Cardiac muscle cell (in vitro differentiated cells and primary cell): ENCODE measurements at regions not wholly inside any gene's neighbourhood (a gene's known extent, or its start where the extent isn't known, plus 50 kb on each side); places are given as distances from the start of the nearest gene placed in this dataset.

ENCODE experiments used
- DNase-seq, 2 donors: peaks; one replicate each; pipeline versions ENCODE4 v3.0.0 to v3.0.0-alpha.2; 2010 to 2017; ENCODE audit warnings: low read depth in 1 of 2, low spot score in 1 of 2
- H3K27ac ChIP-seq: fragments of 200-600 bp; sonication (generic); 2 replicates; pipeline ENCODE4 v1.5.1; 2016
- H3K27me3 ChIP-seq: fragments of 200-600 bp; sonication (generic); 2 replicates; pipeline ENCODE4 v1.6.0; 2016; ENCODE audit warnings: control low read depth
- H3K36me3 ChIP-seq: fragments of 200-600 bp; sonication (generic); 2 replicates; pipeline ENCODE4 v1.5.1; 2016; ENCODE audit warnings: control low read depth
- H3K4me1 ChIP-seq: fragments of 200-600 bp; sonication (generic); 2 replicates; pipeline ENCODE4 v1.8.1; 2017; ENCODE audit warnings: low read depth, mild to moderate bottlenecking, mixed run types
- H3K4me3 ChIP-seq: fragments of 200-600 bp; sonication (generic); 2 replicates; pipeline ENCODE4 v1.5.1; 2016; ENCODE audit warnings: mild to moderate bottlenecking
- H3K9me3 ChIP-seq: fragments of 200-600 bp; sonication (generic); 2 replicates; pipeline ENCODE4 v1.5.1; 2017; ENCODE audit warnings: low read depth, mild to moderate bottlenecking, control low read depth
- TF ChIP-seq, protein P1 (sequence below): IDR thresholded peaks from 2 replicates; pipeline ENCODE4 v1.5.1; 2012; ENCODE audit warnings: low read depth, mild to moderate bottlenecking, low read length

DNA sequence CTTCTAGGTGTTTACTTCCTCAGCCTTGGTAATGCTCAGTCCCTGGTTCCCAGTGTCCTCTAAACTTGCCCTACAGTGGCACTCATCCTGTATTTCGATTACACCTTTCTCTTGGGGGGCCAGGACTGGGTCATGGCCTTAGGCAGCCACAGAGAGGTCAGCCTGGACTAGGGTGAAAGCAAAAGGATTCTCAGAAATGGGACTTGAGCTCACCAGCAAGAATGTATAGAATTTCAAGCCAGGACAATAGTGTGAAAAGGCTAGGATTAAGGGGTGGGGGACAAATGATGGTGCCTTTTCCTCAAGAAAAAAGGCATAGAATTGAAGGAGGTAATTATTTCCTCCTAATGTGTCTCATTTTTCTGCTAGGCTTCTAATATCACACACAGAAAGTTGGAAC lies 166.8 kb upstream of the RUNX1 start:
- H3K9me3 ChIP-seq, result no peaks in the 10 kb centered on the region
- peaks cover 79% of the 10 kb centered on the region for H3K27me3 ChIP-seq
- no peaks in the 10 kb centered on the region for H3K4me1 ChIP-seq
- no peak overlapping the region for H3K4me3 ChIP-seq
- no peak overlapping the region for H3K27ac ChIP-seq
- TF ChIP-seq, protein P1, sequence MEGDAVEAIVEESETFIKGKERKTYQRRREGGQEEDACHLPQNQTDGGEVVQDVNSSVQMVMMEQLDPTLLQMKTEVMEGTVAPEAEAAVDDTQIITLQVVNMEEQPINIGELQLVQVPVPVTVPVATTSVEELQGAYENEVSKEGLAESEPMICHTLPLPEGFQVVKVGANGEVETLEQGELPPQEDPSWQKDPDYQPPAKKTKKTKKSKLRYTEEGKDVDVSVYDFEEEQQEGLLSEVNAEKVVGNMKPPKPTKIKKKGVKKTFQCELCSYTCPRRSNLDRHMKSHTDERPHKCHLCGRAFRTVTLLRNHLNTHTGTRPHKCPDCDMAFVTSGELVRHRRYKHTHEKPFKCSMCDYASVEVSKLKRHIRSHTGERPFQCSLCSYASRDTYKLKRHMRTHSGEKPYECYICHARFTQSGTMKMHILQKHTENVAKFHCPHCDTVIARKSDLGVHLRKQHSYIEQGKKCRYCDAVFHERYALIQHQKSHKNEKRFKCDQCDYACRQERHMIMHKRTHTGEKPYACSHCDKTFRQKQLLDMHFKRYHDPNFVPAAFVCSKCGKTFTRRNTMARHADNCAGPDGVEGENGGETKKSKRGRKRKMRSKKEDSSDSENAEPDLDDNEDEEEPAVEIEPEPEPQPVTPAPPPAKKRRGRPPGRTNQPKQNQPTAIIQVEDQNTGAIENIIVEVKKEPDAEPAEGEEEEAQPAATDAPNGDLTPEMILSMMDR, result no peak
- no peaks in the 10 kb centered on the region for H3K36me3 ChIP-seq
- DNase-seq, result no peak

DNA sequence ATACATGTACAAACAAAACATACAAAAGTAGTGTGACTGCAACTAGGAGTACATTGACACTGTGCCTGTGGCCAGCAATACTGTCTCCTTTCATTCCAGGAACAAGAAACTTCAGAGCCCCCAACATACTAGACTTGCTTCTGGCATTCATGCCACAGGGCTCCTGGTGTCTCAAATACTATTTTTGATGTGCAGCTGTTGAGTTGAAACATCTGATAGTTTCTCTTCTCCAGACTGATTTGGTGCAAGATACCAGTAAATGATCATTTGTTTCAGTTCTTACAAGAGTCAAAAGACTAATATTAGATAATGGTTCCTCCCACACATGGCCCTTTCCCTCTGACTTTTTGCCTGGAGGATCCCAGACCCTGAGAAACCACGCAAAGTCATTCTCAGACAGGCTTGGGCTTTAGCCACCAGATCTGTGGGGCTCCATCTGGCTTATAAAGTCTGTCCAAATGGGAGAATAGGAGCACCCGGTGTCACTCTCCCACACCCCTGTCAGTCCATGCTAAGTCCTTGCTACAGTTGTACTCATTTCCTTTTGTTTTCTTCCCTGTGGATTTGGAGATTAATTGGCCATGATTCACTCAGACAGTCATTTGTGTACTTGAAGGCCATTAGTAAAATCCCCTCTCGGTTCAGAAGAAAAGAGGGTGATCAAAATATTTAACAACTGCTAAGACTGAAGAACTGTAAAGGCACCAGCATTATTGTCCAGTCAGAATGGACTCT lies 163.5 kb upstream of the RUNX1 start:
- Histone ChIP-seq H3K27me3 (peaks cover 73% of the 10 kb centered on the region), H3K27ac (no peak overlapping the region), H3K4me3 (no peak overlapping the region), H3K4me1 (no peaks in the 10 kb centered on the region), H3K36me3 (no peaks in the 10 kb centered on the region), H3K9me3 (no peaks in the 10 kb centered on the region)
- no peak for DNase-seq
- TF ChIP-seq, protein P1, result no peak

DNA sequence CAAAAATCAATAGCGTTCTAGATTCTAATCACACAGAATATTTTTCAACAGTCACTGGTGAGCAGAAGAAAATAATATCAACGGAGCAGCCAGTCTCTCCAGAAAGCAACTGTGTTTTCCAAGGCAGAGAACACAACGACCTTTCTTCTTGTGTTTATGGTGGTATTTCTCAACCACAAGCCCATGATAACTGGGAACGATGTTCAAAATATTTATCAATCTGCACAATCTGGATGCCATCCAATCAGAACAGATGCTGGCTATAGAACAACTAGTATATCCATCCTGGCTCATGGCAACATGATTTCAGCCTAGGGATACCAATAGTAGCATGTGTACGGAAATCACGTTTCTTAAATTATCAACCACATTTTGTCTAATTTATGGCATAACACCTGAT lies 162.7 kb upstream of the RUNX1 start:
- peak in 1 of 2 donors; percentile 65 for DNase-seq
- no peak overlapping the region for H3K4me3 ChIP-seq
- H3K9me3 ChIP-seq, result no peaks in the 10 kb centered on the region
- H3K27me3 ChIP-seq, result peaks cover 73% of the 10 kb centered on the region
- H3K4me1 ChIP-seq, result no peaks in the 10 kb centered on the region
- H3K36me3 ChIP-seq, result no peaks in the 10 kb centered on the region
- TF ChIP-seq, protein P1, result no peak
- H3K27ac ChIP-seq, result no peak overlapping the region

DNA sequence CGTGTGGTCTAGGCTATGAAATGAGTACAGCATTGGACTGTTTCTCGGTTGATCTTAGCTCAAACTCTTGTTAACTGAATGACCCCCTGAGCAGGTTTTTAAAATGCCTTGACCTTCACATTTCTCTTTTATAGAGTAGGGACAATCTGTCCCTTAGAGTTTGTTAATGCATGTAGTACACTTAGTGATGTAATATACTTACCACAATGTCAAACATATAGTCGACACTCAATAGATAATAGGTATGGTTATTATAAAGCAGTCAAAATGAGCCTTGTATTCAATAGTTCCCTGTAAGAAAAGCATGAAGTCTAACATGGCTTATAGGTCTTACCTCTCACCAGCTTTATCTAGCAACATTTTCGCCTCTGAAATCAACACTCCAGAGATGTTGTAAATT lies 161.0 kb upstream of the RUNX1 start:
- peaks cover 64% of the 10 kb centered on the region for H3K27me3 ChIP-seq
- no peak overlapping the region for H3K4me3 ChIP-seq
- H3K36me3 ChIP-seq, result no peaks in the 10 kb centered on the region
- TF ChIP-seq, protein P1, result no peak
- DNase-seq, result no peak
- no peaks in the 10 kb centered on the region for H3K9me3 ChIP-seq
- no peaks in the 10 kb centered on the region for H3K4me1 ChIP-seq
- H3K27ac ChIP-seq, result no peak overlapping the region

DNA sequence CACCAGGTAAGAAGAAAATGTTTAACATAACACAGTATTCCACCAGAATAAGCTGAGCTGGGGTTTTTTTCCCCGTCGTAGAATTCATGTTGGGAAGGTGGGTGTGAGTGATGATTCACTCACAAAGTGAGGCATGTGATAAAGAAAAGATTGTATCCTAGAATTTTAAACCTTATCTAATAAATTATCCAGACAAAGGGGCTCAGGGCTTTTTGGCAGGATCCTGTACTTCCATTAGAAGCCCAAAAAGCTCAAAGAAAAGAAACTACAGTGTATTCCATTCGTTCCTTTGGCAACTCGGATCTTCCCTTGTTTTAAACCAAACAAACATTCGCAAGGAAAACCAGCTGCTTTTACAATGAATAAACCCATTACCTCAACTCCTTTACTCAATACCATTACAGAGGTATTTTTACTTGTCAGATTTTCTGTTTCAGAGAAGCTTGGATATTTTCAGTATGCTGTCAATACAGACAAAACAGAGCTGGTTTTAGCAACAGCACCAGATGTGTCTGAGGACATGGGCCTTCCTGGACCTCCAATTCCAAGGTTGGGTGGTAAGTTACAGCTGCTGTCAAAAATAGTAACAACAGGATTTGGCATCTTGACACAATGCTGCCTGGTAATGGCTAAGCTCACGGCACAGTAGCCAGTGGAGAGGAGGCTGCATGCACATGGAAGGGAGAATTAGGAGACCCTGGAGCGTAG lies 159.9 kb upstream of the RUNX1 start:
- H3K36me3 ChIP-seq, result no peaks in the 10 kb centered on the region
- no peaks in the 10 kb centered on the region for H3K9me3 ChIP-seq
- H3K27ac ChIP-seq, result no peak overlapping the region
- no peak overlapping the region for H3K4me3 ChIP-seq
- DNase-seq, result peak in 1 of 2 donors; percentile 46
- no peaks in the 10 kb centered on the region for H3K4me1 ChIP-seq
- TF ChIP-seq, protein P1, result no peak
- H3K27me3 ChIP-seq, result peaks cover 64% of the 10 kb centered on the region
